ENCODE measurements at regions not wholly inside any gene's neighbourhood (a gene's known extent, or its start where the extent isn't known, plus 50 kb on each side); places are given as distances from the start of the nearest gene placed in this dataset.

DNA sequence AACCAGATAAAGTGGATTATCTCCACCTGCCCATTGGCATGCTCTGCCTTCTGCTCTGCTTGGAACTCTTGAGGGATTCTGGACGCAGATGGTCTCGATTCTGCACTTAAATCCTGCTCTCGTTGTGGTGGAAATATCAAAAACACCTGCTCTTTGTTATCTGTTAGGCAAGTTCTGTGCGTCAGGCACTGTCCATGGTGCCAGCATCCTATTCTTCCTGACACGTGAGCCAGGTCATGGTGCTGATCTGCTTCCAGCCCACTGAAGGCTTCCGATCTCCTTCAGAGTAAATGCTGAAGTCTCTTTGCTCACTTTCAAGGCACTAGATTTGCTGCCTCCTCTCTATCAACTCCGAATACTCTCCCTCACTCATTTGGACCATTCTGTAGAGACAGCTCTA is 505.6 kb downstream of the HTR7 start:
- no peak for DNase-seq

DNA sequence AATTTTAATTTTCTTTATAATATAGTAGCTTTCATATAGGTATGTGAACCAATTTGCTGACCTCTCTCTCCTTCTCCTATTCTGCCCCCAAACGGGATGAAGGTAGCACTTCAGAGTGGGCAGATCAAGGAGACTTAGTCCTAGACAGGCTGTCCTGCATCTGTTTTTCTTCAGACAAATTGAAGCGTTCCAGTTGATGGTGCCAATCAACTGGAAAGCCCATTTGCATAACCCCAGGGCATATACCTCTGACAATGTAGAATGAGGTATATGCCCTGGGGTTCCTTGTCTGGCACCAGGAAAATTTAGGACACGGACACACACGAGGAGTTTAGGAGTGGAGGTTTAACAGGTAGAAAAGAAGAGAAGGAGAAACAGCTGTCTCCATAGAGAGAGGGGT is 502.9 kb downstream of the HTR7 start:
- no peak for DNase-seq

DNA sequence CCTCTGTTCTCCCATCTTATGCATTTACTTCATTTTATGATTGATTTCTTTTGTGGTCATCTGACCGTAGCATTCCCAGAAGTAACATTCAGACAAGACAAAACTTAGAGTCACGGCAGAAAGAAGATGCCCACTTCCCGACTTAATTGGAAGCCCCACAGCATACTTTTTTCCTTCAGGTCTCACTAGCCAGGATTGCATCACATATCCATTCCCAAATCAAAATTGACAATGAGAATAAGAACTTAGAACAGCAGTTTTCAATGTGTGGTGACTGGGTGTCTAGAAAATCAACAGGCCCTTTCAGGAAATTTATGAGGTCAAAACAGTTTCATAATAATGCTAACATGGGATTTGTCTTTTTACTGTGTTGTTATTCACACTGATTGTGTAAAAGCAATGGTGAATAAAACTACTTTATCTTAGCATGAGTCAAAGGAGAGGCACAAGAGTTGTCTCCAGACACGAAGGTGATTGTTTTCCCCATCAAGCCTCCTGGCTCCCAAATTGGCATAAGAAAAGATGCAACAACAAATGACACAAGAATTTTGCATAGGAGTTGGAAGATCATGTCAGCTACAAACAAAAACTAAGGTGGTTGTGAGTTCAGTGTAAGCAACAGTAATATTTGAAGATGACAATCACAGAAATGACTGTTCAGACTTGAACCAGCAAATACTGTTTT is 493.9 kb downstream of the HTR7 start:
- DNase-seq, result no peak

DNA sequence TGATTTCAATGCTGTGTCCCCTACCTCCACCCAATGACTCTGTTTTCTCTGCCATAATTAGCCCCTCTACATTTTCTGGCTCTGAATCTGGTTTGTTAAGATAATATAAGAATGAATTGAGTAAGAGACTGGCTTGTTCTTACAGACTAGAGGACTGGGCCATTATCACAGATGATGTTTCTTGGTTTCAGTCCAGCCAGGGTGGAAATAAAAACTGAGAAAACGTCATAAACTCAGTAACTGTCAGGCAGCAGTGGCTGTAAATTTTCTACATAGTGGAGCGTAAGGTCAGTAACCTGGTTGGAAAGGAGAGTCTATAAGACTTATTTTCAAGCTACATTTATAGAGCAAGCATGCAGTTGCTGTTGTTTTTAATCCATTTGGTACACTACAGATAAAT is 485.4 kb downstream of the HTR7 start:
- no peak for DNase-seq

DNA sequence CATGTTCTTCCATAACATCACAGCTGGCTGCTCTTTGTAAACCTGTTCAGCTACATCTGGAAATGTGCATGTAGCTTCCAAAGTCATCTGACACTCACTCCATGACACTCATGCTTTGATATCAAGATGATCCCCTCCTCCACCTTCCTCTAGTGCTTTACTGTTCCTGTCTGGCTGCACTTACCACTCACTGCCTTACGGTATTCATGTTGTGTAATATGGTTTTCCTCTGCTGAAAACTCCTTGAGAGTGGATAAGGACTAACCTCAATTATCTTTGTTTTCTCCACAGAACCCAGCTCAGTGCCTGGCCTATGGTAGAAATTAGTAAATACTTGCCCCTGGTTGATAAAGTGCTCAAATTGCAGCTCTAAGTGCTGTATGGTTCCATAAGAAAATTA is 483.9 kb downstream of the HTR7 start:
- DNase-seq, result no peak

DNA sequence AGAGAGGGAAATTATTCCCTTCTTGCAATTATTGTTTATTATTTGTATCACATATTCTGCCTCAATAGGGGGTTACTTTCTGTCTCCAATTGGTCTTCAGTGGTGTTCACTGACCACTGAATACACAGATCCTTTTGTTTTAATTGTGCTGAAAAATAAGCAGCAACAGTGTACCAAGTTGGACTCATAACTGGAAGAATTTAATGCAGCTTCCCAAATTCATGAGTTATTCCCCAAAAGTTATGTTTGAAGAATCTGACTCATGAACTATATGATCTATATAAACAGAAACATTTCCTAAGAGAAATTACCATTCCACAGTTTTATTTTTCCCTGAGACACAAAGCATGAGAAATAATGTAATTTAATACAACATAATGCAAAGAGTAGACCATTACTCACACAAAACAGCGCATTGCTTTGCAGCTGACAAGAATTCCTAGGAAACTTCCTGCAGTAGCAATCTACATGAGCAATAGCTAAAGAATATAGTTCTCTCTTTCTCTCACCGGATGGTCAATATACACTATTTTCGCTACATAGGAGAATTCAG is 479.2 kb downstream of the HTR7 start:
- DNase-seq, result no peak

DNA sequence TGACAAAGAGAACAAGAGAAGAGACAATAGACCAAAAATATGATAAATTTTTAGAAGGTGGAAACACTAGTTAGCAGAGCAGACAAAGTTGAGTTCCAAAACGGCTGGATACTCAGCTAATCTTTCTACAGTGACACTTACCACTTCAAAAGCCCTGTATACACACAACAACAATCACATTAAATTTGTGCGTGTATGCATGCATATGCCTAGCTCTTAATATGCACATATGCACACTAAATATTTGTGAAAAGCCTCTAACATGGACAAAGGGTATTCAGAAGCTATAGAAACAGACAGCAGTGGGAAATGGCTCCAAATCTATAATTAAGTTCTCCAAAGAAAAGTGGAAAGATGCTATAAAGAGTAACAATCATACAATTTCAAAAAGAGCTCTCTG is 476.4 kb downstream of the HTR7 start:
- no peak for DNase-seq

DNA sequence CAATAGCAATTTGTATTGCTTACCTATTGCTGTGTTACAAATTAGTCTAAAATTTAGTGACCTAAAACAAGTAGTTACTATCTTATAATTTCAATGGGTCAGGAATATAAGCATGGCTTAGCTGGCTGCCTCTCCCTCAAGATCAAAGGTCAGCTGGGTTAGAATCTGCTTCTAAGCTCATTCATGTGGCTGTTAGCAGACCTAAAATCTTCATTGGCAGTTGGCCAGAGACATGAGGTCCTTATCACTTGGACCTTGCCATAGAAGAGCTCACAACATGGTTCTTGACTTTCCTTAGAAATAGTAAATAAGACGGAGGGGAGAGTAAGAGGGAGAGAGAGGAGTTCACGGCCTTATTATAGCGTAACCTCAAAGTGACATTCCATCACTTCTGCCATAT is 468.0 kb downstream of the HTR7 start:
- no peak for DNase-seq

DNA sequence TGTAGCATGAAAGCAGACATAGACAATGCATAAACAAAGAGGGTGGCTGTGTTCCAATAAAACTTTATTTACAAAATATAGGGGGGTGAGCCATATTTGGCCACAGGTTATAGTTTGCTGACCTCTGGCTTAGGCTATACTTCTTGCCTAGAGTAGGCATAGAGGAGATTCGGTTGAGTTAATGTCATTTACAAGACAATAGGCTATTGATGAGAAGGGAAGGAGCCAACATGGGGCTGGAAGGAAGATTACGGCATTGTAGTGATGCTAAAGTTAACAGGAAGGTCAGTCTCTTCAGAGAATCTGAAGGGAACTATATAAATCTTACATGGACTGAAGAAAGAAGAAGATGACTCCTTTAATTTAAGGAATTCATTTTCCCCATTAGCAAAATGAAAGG is 463.5 kb downstream of the HTR7 start:
- DNase-seq, result no peak

DNA sequence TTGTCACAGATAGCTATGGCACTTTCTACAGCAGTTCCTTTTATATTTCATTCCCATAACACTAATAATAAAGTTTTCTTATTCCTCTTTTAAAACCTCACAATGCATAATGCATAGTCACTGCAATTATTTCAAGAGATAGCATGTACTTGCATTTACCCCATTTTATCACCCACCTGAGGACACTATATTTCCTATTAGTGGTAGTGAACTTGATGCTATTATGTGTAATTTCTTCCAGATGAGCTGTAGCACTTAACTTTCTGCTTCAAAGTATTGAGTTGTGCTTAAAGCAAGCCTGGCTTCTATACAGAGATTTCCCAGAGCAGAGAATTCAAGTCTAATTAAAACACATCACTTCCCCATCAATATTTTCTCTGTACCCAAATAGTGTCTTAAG is 461.1 kb downstream of the HTR7 start:
- no peak for DNase-seq

DNA sequence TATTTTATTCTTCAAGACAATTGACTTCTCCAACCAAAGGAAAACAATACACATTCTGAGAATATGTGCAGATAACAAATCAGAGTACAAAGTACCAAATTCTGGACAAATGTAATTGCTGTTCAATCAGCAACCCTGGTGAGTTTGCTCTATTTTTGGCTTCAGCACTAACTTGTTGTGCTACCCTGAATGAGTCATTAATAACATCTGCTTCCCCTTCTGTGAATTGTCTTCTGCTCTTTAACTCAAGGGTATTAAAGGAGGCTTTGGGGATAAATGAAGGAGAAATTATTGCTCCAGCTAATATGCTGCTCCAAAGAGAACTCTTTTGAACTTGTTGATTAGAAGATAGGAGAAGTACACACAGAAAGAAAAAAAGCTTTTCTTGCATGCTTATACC is 459.3 kb downstream of the HTR7 start:
- no peak for DNase-seq

DNA sequence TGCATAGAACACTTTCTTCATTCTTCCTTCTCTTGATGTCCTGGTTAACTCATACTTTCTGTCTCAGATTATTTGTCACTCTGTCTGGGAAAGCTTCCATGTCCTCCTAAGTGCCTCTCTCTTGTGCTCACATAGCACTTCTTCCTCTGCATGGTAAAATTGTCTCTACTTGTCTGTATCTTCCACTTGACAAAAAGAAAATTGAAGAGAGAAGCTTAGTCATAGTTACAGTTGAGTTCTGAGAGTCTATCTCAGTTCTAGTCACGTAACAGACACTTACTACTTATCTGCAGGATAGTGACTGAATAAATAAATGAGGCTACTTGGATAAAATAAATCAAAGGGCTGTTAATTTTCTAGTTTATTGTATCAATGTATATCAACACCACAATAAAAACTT is 458.1 kb downstream of the HTR7 start:
- DNase-seq, result no peak

DNA sequence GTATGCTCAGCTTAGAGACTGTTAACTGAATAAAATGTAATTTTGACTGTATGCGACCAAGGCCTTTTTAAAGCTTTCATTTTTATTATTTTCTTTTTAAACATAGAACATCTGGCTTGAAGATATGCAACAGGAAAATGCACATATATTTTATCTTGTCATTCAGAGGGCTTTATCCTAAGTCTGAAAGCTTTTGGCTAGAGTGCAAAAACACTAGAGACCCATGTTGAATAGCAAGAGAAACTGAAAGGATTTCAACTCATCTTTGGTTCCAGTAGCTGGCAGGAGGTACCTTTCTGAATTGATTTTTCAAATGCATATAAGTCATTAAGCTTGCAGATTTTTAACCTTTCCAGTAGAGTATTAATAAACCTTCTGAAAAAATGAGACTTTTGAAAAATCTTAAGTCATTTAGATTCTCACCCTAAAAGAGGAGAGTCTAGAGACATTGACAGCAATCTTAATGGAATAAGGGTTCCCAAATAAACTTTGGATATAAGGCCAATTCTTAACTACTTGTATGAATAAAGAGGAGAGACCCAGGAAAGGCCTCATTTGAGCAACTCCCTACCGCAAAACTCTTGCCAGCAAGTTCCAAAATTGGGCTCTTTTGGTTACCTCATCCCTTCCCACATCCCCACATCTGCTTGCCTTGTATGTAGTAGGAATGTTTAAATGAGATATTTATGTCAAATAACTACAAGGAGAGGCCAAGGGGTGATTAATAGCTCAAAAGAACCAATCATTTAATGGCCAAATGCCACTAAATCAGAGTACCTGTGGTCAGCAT is 454.4 kb downstream of the HTR7 start:
- no peak for DNase-seq

DNA sequence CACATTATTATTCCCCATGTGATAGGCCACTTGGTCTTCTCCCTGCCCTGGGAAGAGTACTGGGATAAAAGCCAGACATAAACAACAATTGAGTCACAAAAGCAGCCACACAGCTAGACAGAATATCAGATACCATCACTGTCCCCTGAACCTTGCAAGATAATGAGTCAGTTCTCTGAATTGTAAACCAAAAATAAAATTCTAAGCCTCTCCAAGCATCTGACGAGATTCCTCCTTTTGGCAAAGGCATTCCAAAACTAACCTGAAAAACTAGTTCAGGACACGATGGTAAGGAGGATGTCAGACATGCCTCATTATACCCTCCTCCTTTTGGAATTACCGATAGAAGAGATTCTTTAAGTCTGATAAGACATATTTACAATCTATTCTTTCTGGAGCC is 450.7 kb downstream of the HTR7 start:
- no peak for DNase-seq

DNA sequence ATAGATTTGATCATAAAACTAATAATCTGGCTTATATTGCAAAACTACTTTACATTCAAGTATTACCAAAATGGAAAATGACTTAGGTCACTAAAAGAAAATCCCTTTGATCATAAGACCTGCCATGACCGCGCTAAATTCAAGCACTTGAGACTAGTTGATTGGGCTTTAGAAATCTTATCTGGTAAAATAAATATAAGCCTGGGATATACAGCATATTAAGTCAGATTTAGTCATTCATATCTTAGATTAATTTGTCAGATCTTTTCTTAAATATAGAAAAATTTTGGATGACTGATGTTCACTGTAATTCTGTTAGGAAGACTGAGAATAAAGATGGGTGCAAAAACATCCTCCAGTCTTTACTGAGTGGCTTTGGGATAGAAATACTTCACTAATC is 450.0 kb downstream of the HTR7 start:
- DNase-seq, result no peak

DNA sequence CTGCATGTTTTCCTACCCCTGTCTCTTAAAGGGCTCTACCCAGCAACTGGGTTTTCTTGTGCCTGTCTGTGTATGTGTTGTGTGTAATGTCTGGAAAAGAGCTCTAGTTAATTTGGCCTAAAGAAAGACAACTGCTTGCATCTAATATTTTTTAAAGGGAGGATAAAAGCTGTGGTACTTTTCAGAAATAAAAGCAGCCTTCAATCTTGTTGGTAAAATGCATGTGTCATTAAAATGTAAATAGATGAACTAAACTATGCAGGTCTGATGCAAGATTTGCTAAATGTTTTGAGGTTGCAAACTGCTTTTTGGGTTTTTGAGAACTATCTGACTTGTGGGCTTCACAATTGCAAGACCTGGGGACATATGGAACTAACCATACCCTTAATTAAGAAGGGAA is 445.3 kb downstream of the HTR7 start:
- no peak for DNase-seq

DNA sequence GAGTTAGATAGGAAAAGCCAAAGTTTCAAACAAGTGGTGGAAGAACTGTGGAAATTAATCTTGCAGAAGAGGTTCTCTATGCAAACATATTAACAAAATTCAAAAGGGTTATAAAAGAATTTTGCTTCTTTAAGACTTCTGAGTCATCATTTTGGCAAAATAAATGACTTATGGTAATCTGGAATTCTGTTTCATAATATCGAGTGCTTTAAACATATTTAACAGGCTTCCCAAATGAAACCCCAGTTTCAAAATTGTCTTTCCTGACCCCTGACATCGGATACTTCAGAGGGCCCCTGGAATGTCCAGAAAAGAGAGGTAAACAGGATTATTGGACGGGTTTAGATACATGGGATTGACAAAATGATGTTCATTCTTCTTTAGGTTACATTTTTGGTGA is 444.6 kb downstream of the HTR7 start:
- DNase-seq, result no peak

DNA sequence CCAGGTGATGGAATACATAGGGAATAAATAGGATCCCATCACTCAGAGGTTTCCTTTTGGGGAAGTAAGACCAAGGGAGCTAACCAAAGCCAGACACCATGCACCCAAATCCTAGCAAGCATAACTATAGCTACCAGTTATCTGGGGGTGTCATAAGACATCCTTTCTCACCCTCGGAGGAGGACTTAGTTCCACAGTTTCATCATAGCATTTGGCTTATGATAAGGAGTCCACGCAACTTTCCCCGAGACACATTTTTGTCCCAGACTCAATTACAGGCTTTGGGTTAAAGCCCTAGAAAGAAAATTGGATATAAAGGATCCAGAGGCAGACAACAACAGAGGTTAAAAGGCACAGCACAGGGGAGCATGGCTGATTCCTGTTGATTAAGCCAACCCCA is 442.9 kb downstream of the HTR7 start:
- DNase-seq, result no peak

DNA sequence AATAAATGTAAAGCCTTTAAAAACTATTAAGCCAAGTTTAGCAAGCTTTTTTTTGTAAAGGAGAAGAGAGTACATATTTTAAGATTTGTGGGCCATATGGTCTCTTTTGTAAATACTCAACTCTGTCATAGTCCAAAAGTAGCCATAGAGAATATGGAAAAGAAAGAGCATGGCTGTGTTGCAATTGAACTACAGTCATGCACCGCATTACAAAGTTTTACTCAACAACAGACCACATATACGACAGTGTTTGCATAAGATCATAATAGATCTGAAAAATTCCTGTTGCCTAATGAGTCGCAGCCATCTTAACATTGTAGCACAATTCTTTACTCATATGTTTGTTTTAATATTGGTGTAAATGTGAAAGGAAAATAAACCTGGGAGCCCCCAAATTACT is 440.8 kb downstream of the HTR7 start:
- no peak for DNase-seq

DNA sequence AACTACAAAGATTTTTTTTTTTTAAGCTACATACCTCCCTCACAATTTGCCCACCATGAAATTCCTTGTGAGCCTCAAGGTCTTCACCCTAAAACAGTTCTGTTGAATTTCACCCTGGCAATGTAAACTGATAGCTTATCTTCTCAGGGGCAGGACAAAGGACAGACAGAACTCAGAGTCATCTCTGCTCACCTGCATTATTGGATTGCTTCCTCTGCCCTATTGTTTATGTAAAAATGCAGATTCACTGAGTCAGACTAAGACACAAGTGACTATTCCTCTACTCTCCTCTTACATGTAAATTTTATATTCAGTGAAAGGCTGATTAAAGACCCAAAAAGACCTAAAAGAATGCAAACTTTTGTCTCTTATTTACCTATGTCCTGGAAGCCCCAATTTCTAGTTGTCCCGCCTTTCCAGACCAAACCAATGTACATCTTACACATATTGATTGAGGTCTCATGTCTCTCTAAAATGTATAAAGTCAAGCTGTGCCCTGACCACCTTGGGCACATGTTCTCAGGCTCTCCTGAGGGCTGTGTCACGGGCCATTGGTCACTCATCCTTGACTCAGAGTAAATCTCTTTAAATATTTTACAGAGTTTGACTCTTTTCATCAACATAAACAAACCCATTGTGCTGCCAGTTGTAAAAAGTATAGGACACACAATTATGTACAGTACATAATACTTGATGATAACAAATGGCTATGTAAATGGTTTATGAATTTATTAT is 440.2 kb downstream of the HTR7 start:
- DNase-seq, result no peak

DNA sequence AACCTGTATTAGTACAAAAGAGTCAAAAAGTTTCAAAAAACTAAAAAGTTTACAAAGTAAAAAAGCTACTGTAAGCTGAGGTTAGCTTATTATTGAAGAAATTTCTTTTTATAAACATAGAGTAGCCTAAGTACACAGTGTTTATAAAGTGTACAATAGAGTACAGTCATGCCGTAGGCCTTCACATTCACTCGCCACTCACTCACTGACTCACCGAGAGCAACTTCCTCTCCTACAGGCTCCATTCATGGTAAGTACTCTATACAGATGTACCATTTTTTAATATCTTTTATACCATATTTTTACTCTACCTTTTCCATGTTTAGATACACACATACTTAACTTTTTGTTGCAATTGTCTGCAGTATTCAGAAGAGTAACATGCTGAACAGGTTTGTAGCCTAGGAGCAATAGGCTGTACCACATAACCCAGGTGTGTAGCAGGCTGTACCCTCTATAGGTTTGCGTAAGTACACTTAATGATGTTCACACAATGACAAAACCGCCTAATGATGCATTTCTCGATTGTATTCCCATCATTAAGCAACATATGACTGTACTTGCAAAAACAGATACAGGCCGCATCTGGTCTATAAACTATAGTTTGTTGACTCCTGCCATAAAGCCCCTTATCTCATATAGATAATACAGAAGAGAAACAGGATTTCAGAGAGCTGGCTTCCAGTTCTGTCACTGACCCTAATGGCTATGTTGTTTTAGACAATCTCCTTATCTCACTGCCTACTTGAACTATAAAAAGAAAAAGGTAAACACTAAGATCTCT is 438.8 kb downstream of the HTR7 start:
- DNase-seq, result no peak

DNA sequence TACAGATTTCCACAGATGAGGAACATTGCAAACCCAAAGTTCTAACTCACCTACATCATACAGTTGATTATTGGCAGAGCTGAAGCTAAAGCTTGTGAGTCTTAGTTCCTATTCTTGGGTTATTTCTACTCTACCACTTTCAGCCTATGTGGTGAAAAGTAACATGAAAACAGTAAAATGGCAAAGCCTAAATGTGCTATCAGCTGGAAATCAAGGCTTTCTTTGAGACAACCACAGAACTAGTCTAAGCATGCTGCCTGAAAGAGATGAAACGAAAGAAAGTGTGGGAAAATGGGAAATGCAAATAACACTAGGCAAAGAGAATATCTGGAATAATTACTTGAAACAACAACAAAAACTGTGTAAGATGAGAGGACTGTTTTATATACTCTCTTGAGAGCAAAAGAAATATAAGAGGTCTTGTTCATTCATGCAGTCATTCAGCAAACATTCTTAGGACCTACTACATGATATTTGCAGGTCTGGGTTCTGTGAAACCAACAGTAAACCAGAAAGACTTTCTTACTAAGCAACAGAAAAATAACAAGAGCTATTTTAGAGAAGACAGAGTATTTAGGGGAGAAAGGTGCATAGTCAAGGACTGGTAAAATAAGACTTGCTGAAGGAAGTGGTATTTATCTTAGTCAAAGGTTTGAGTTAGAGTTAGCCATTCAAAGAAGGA is 437.1 kb downstream of the HTR7 start:
- no peak for DNase-seq

Data from CD4-positive, alpha-beta T cell treated with Interleukin-15 for 1 hour (primary cell).